ENCODE measurements at regions not wholly inside any gene's neighbourhood (a gene's known extent, or its start where the extent isn't known, plus 50 kb on each side); places are given as distances from the start of the nearest gene placed in this dataset.
"Not testable (repeated sequence)": the region's sequence is repeated elsewhere in the genome, so short reads cannot be mapped to it uniquely, and the experiment has no call there.

GRCh38 chr12:60489071-60489470, 893.2 kb downstream of the SLC16A7 start:
- DNase-seq (ENCODE audit: low spot score) = no peak

GRCh38 chr12:60494244-60494643, 898.4 kb downstream of the SLC16A7 start:
- DNase-seq (ENCODE audit: low spot score) = peak; percentile 49

DNA sequence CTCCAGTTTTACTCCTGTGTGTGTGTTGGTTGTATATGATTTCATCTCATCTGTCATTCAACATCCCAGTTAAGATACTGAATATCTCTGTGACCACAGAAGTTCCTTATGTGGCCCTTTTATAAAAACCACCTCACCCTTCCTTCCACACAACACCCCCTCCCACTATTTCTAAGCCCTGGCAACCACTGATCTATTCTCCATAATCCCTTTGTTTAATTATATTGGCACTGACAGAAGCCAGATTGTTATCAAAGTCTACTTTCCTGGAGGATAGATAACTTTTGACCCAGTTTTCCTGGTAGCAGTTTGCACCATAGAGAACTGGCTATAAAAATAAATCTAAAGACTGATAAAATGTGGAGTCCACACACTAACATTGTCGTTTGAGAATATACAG, 902.8 kb downstream of the SLC16A7 start:
- DNase-seq (ENCODE audit: low spot score) = no peak

- DNase-seq (ENCODE audit: low spot score) = peak; percentile 16
These were observed 905.4 kb downstream of the SLC16A7 start for GRCh38 chr12:60501124-60501729.

DNA sequence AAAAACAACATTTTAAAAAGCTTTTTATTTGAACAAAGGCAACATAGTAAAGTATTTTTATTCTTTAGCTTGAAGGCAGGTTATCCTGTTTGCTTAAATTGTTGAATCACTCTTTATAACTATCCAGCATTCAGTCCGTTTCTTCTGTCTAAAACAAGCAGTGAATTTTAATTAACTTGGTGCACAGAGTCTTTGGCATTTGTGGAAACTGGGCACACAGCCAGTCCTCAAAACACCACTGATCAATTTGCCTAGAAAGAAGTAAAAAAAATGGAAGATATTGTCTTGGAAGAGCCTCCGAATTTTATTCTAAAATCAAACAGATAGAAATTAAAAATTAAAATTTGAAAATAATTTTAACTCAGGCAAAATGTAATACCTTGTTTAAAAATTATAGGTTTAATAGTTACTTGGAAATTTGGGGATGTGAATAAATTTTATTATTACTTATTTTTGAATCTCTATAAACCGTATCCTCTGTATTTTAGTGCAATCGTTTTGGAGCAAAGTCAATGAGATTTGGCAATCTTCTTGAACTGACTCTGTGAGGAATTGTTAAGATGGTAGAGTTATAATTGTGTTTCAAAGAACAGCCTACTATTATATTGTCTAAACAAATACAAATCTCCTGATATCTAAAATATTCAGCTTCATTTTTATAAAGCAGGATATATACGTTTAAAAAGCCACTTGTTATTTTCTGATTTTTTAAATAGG, 927.0 kb downstream of the SLC16A7 start:
- no peak for DNase-seq (ENCODE audit: low spot score)

- no peak for DNase-seq (ENCODE audit: low spot score)
These were observed 933.4 kb downstream of the SLC16A7 start for GRCh38 chr12:60529261-60529660.

GRCh38 chr12:60529723-60530122, 933.9 kb downstream of the SLC16A7 start:
- no peak for DNase-seq (ENCODE audit: low spot score)

GRCh38 chr12:60535363-60535762, 939.5 kb downstream of the SLC16A7 start:
- no peak for DNase-seq (ENCODE audit: low spot score)

DNA sequence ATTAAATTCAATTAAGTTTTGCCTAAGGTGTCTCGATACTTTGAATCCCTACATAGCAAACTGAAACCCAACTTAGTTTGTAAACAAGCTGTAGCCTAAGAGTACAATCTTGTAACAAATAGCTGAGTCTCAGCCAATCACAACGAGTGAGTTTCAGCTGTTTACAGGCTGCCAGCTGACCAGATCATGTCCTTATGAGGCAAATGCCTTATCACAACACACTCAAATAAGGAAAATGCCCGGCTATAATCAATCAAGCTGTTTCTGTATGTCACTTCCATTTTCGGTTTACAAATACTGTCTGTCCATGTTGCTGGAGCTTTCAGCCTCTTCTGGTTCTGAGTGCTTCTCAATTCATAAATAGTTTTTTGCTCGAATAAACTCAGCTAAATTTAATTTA, 943.8 kb downstream of the SLC16A7 start:
- DNase-seq (ENCODE audit: low spot score) = peak; percentile 18

GRCh38 chr12:60568914-60569313, 973.1 kb downstream of the SLC16A7 start:
- no peak for DNase-seq (ENCODE audit: low spot score)

DNA sequence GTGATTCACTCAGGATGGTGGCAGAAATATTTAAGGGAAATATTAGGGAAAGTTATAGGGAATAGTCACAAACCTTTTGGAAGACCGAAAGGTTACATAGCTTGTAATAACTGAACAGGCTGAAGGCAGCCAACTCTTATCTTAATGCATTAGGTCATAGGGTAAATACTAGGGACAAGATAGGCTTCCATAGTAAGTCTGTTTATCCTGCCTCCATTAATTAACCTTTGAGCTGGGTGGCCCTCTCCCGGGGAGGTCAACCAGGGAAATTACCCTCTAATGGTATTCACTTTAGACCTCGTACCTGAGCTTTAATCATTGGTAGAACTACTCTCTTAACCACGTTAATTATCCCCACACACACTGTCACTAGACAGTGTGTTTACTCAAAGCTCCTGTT, 981.8 kb downstream of the SLC16A7 start:
- no peak for DNase-seq (ENCODE audit: low spot score)

DNA sequence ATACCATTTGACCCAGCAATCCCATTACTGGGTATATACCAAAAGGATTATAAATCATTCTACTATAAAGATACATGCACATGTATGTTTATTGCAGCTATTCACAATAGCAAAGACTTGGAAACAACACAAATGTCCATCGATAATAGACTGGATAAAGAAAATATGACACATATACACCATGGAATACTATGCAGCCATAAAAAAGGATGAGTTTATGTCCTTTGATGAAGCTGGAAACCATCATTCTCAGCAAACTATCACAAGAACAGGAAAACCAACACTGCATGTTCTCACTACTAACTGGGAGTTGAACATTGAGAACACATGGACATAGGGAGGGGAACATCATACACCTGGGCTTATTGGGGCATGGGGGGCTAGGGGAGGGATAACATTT, 991.8 kb downstream of the SLC16A7 start:
- DNase-seq (ENCODE audit: low spot score) = not testable (repeated sequence)

DNA sequence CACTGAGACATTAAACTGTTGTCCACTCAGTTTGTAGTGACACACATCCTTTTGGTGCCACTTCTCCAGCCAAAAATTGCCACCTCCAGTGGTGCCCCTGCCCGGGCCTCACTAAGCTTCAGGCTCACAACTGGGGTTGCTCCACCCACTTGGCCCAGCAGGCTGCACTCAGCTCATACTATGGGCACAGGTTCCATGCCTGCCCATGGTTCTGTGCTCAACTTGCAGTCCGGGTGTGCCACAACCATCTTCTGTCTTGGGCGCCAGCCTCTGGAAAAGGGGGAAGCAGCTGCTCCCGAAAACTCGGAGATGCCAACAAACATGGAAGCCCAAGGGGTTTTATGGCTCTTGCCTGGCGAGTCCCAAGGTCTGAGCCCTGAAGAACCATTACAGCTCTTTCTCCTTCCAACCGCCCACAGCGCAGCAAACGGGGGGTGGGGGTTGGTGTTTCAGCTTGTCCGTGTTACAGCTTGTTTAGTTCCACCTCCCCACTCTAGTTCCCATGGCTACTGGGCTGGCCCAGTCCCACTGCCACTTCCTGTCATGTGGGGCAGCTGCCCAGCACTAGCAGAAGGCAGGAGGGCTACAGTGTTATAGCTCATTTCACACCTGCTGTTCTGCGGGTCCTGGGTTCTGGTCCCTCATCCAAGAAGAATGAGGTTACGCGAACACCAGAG, 998.3 kb downstream of the SLC16A7 start:
- DNase-seq (ENCODE audit: low spot score) = no peak

GRCh38 chr12:60602601-60603000, 1006.8 kb downstream of the SLC16A7 start:
- DNase-seq (ENCODE audit: low spot score) = no peak

DNA sequence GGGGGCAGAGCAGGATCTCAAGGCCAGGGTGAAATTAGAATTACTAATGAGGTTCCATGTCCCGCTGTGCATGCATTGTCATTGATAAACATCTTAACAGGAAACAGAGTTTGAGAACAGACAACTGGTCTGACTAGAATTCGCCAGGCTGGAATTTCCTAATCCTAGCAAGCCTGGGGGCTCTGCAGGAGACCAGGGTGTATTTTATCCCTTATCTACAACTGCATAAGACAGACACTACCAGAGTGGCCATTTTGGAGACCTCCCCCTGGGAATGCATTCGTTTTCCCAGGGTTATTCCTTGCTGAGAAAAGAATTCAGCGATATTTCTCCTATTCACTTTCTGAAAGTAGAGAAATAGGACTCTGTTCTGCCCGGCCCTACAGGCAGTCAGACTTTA, 1007.6 kb downstream of the SLC16A7 start:
- not testable (repeated sequence) for DNase-seq (ENCODE audit: low spot score)

DNA sequence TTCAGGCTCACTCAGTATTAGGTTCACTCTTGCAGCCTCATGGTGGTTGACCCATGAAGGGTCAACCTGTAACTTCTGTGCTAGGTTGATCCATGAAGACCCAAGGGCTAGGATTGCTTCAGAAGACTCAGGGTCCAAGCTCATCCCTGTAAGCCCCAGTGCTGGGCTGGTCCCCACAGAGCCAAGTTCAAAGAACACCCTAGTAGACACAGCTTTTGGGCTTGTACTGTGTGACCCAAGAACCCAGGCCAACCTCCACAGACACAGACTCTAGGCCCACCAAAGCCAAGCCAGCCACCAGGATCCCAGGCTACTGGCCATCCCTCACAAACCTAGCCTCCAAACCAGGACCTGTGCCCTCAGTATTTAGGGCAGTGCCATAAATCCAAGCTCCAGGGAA, 1020.6 kb downstream of the SLC16A7 start:
- DNase-seq (ENCODE audit: low spot score) = no peak

DNA sequence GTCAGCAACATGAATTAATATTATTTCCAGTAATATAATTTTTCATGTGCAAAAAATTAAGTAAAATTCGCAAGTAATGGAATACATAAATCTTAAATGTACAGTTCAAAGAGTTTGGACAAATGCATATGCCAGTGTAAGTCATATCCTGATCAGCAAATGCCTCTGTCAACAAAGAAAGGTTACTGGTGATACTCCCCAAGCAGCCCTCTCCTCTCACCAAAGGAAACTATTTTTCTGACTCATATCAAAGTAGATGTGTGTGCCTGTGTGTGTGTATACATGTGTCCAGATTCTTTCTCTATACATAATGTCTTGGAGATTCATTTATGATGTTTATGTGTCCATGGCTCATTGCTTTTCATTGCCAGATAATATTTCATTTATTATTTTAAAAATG, 1035.0 kb downstream of the SLC16A7 start:
- no peak for DNase-seq (ENCODE audit: low spot score)

- DNase-seq (ENCODE audit: low spot score) = no peak
These were observed 1048.2 kb downstream of the SLC16A7 start for GRCh38 chr12:60644076-60644475.

- DNase-seq (ENCODE audit: low spot score) = no peak
These were observed 1071.1 kb downstream of the SLC16A7 start for GRCh38 chr12:60666895-60667294.

GRCh38 chr12:60672949-60673348, 1077.1 kb downstream of the SLC16A7 start:
- DNase-seq (ENCODE audit: low spot score) = no peak

DNA sequence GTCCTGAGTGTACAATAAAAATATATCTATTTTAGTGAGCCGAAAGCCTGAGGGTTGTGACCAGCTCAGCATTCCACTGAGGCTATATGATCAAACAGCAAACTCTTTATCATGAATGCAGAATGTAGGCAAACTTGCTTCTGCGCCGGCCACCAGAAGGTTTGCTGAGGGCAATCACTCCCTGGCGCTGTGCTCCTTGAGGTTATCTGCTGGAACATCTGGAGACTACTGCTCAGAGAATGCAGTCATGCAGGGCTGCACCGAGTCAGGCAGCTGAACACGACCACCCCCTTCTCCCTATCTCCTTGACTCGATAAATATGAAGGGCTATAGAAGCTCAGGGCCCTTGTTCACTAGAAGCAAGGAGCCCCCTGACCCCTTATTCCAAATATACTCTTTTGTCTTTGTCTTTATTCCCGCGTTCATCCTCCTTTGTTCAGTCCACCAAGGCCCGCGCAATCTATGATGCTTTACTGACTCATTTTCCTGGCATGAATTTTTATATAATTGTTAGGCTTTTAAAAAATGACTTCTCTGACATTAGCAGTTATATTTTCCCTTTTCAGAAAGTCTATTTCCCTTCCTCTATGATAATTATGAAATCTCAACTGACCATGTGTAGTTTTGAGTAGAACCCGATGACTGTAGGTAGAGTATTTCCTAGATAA, 1089.3 kb downstream of the SLC16A7 start:
- peak; percentile 6 for DNase-seq (ENCODE audit: low spot score)

- no peak for DNase-seq (ENCODE audit: low spot score)
These were observed 1093.3 kb downstream of the SLC16A7 start for GRCh38 chr12:60689137-60689536.

Data from A172 (cell line).